ENCODE measurements at regions not wholly inside any gene's neighbourhood (a gene's known extent, or its start where the extent isn't known, plus 50 kb on each side); places are given as distances from the start of the nearest gene placed in this dataset.

GRCh38 chr14:38721822-38722431, 381.1 kb downstream of the SEC23A start (continued):
- TF ChIP-seq UBTF (CRISPR knock-in tag; IDR thresholded peaks at IDR 0.05) = no peak
- no peak for TF ChIP-seq ZMYM4 (CRISPR knock-in tag; IDR thresholded peaks at IDR 0.05)
- TF ChIP-seq GPN1 (CRISPR knock-in tag; IDR thresholded peaks at IDR 0.05; ENCODE audit: borderline replicate concordance) = no peak
- peak; percentile 97 for TF ChIP-seq STAG1 (CRISPR knock-in tag; IDR thresholded peaks at IDR 0.05)
- TF ChIP-seq ZNF496 (CRISPR knock-in tag; IDR thresholded peaks at IDR 0.05; ENCODE audit: insufficient replicate concordance) = no peak
- TF ChIP-seq, protein P1, sequence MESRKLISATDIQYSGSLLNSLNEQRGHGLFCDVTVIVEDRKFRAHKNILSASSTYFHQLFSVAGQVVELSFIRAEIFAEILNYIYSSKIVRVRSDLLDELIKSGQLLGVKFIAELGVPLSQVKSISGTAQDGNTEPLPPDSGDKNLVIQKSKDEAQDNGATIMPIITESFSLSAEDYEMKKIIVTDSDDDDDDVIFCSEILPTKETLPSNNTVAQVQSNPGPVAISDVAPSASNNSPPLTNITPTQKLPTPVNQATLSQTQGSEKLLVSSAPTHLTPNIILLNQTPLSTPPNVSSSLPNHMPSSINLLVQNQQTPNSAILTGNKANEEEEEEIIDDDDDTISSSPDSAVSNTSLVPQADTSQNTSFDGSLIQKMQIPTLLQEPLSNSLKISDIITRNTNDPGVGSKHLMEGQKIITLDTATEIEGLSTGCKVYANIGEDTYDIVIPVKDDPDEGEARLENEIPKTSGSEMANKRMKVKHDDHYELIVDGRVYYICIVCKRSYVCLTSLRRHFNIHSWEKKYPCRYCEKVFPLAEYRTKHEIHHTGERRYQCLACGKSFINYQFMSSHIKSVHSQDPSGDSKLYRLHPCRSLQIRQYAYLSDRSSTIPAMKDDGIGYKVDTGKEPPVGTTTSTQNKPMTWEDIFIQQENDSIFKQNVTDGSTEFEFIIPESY (CRISPR knock-in tag; IDR thresholded peaks at IDR 0.05) = no peak
- no peak for TF ChIP-seq ZNF382 (CRISPR knock-in tag; IDR thresholded peaks at IDR 0.05; ENCODE audit: borderline replicate concordance)
- no peak for TF ChIP-seq ZNF572 (CRISPR knock-in tag; IDR thresholded peaks at IDR 0.05)
- no peak for TF ChIP-seq MTA1 (CRISPR knock-in tag; IDR thresholded peaks at IDR 0.05; ENCODE audit: borderline replicate concordance)
- no peak for TF ChIP-seq KDM2A (CRISPR knock-in tag; IDR thresholded peaks at IDR 0.05; ENCODE audit: borderline replicate concordance, low read depth)
- TF ChIP-seq, protein P2, sequence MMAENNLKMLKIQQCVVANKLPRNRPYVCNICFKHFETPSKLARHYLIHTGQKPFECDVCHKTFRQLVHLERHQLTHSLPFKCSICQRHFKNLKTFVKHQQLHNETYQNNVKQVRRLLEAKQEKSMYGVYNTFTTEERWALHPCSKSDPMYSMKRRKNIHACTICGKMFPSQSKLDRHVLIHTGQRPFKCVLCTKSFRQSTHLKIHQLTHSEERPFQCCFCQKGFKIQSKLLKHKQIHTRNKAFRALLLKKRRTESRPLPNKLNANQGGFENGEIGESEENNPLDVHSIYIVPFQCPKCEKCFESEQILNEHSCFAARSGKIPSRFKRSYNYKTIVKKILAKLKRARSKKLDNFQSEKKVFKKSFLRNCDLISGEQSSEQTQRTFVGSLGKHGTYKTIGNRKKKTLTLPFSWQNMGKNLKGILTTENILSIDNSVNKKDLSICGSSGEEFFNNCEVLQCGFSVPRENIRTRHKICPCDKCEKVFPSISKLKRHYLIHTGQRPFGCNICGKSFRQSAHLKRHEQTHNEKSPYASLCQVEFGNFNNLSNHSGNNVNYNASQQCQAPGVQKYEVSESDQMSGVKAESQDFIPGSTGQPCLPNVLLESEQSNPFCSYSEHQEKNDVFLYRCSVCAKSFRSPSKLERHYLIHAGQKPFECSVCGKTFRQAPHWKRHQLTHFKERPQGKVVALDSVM (CRISPR knock-in tag; IDR thresholded peaks at IDR 0.05) = no peak
- TF ChIP-seq, protein P3, sequence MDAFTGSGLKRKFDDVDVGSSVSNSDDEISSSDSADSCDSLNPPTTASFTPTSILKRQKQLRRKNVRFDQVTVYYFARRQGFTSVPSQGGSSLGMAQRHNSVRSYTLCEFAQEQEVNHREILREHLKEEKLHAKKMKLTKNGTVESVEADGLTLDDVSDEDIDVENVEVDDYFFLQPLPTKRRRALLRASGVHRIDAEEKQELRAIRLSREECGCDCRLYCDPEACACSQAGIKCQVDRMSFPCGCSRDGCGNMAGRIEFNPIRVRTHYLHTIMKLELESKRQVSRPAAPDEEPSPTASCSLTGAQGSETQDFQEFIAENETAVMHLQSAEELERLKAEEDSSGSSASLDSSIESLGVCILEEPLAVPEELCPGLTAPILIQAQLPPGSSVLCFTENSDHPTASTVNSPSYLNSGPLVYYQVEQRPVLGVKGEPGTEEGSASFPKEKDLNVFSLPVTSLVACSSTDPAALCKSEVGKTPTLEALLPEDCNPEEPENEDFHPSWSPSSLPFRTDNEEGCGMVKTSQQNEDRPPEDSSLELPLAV (CRISPR knock-in tag; conservative IDR thresholded peaks at IDR 0.05; ENCODE audit: low read depth) = no peak
- no peak; the same call in 1 of the 2 replicates for TF ChIP-seq NFE2L2 (IDR thresholded peaks at IDR 0.05; ENCODE audit: low read length)
- no peak for TF ChIP-seq TSC22D2 (CRISPR knock-in tag; IDR thresholded peaks at IDR 0.05; ENCODE audit: borderline replicate concordance)
- TF ChIP-seq ZNF121 (CRISPR knock-in tag; IDR thresholded peaks at IDR 0.05) = no peak
- TF ChIP-seq HMGA1 (CRISPR knock-in tag; conservative IDR thresholded peaks at IDR 0.05) = no peak
- TF ChIP-seq ZNF431 (CRISPR knock-in tag; IDR thresholded peaks at IDR 0.05; ENCODE audit: borderline replicate concordance, low read depth) = no peak
- 0 out of 2 replicates have a peak, but pooled peaks have one; percentile 29 for TF ChIP-seq SMAD3 (CRISPR knock-in tag; IDR thresholded peaks at IDR 0.05)
- TF ChIP-seq, protein P4, sequence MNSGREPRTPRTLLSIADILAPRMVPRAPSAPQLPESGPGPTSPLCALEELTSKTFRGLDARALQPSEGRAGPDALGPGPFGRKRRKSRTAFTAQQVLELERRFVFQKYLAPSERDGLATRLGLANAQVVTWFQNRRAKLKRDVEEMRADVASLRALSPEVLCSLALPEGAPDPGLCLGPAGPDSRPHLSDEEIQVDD (CRISPR knock-in tag; IDR thresholded peaks at IDR 0.05; ENCODE audit: borderline replicate concordance) = no peak
- no peak; the same call in 1 of the 2 replicates for TF ChIP-seq MBNL3 (CRISPR knock-in tag; conservative IDR thresholded peaks at IDR 0.05)
- TF ChIP-seq SALL2 (CRISPR knock-in tag; IDR thresholded peaks at IDR 0.05) = no peak

Data from HepG2 (cell line).